ENCODE measurements at regions not wholly inside any gene's neighbourhood (a gene's known extent, or its start where the extent isn't known, plus 50 kb on each side); places are given as distances from the start of the nearest gene placed in this dataset.

- no TSS peak for BruUV-seq (replicated peaks)
- Histone ChIP-seq H3K4me1 (ENCODE audit: control insufficient read depth, insufficient read depth, low read length) (no peaks in the 10 kb centered on the region), H3K27me3 (ENCODE audit: control insufficient read depth, insufficient read depth, low read length) (peaks cover 13% of the 10 kb centered on the region), H2BK5ac (ENCODE audit: low read depth, low read length, poor library complexity, severe bottlenecking) (no peak overlapping the region), H3K9ac (ENCODE audit: low read depth, low read length) (no peak overlapping the region), H3K18ac (ENCODE audit: low read depth, low read length) (no peak overlapping the region), H4K5ac (ENCODE audit: low read depth, low read length) (no peak overlapping the region), H2BK120ac (ENCODE audit: low read depth, low read length) (no peak overlapping the region), H3K9me3 (ENCODE audit: control insufficient read depth, insufficient read depth, low read length) (no peaks in the 10 kb centered on the region), H2BK15ac (ENCODE audit: low read depth, low read length) (no peak overlapping the region), H3K79me1 (ENCODE audit: low read depth in 1 of 2, low read length in 2 of 2) (no peaks in the 10 kb centered on the region), H2AFZ (replicated peaks; ENCODE audit: low read length, poor library complexity) (no peak overlapping the region), H2BK20ac (ENCODE audit: low read depth, low read length) (no peak overlapping the region), H4K8ac (ENCODE audit: low read depth in 2 of 2, low read length in 2 of 2) (no peak overlapping the region), H3K4ac (ENCODE audit: low read depth, low read length) (no peak overlapping the region), H3K4me2 (ENCODE audit: low read depth, low read length) (no peak overlapping the region), H2AK5ac (ENCODE audit: low read depth, low read length) (no peak overlapping the region), H4K91ac (ENCODE audit: insufficient read depth, low read depth, low read length) (no peak overlapping the region), H2AK9ac (replicated peaks; ENCODE audit: low read depth, low read length, poor library complexity) (no peak overlapping the region), H3K36me3 (ENCODE audit: control insufficient read depth, insufficient read depth, low read length) (no peaks in the 10 kb centered on the region), H3K4me3 (ENCODE audit: insufficient read depth, low read depth, low read length) (no peak overlapping the region), H3K27ac (ENCODE audit: insufficient read depth, low read length) (no peak overlapping the region), H3K23ac (ENCODE audit: low read depth, low read length) (no peak overlapping the region), H3K56ac (ENCODE audit: extremely low read depth, insufficient read depth, low read length) (no peak overlapping the region), H3K14ac (replicated peaks; ENCODE audit: low read depth, low read length) (no peak overlapping the region), H3K9me1 (ENCODE audit: insufficient read depth, low read length) (no peaks in the 10 kb centered on the region), H4K20me1 (ENCODE audit: insufficient read depth, low read length) (no peaks in the 10 kb centered on the region)
- ATAC-seq (ENCODE audit: low read depth) (no peak), DNase-seq (no peak)
- CTCF ChIA-PET = interaction anchor here (0.6 to 1.0 kb wide), 2 partner anchors 60 to 129 kb away, joined by 3 read pairs; no protein-coding TSS in a partner anchor
- TF ChIP-seq POLR2A (IDR thresholded peaks at IDR 0.05; ENCODE audit: low read depth, low read length) = no peak
- TF ChIP-seq SMC3 (IDR thresholded peaks at IDR 0.05; ENCODE audit: low read depth, low read length) = no peak
- no peak for TF ChIP-seq NFE2L2 (IDR thresholded peaks at IDR 0.05; ENCODE audit: low read depth, low read length)
- WGBS, 2 experiments (ENCODE audit: extremely low coverage in 2 of 2, insufficient read length in 1 of 2) = no CpG with 5 or more reads among the region's 1 CpG
- dilution Hi-C loops (cut with HindIII; ENCODE audit: low sequenced_read_pairs, unreplicated experiment) (no loop called here), intact Hi-C loops (cut with micrococcal nuclease) (no loop called here), in situ Hi-C loops (cut with MboI; ENCODE audit: low sequenced_read_pairs) (no loop called here)
- POLR2A ChIA-PET (ENCODE audit: unreplicated experiment) = no interaction called here
Measured at GRCh38 chr4:38537666-38538065, 126.3 kb upstream of the KLF3 start.

Data from IMR-90 (cell line).